IPS-NIHi7 (cell line): ENCODE measurements at regions not wholly inside any gene's neighbourhood (a gene's known extent, or its start where the extent isn't known, plus 50 kb on each side); places are given as distances from the start of the nearest gene placed in this dataset.

Experiments used
- DNase-seq: peaks from one replicate; pipeline ENCODE4 v3.0.0; 2012; ENCODE audit warnings: mixed read lengths; ENCODE audit errors: extremely low spot score

GRCh38 chr1:195568389-195568788 lies 1039.9 kb downstream of the KCNT2 start:
- no peak for DNase-seq

DNA sequence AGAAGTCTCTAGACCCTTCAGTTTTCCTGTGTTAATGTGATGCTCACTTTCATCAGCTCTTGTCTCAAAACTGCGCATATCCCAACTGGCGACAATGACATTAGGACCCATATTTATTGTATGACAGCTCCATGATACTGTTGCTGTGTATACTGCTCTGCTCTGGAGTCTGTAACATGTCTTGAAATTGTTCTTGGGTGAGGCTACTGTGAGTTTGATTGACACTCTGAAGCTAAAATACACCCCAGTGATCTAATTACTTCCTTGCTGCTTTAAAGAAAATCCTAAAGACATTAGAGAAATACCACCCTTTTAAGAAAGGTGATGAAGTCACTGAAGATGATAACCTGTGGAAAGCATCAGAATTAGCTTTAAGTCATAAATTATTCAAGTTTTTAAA lies 1046.2 kb downstream of the KCNT2 start:
- no peak for DNase-seq

GRCh38 chr1:195550071-195550862 lies 1058.0 kb downstream of the KCNT2 start:
- DNase-seq, result no peak

DNA sequence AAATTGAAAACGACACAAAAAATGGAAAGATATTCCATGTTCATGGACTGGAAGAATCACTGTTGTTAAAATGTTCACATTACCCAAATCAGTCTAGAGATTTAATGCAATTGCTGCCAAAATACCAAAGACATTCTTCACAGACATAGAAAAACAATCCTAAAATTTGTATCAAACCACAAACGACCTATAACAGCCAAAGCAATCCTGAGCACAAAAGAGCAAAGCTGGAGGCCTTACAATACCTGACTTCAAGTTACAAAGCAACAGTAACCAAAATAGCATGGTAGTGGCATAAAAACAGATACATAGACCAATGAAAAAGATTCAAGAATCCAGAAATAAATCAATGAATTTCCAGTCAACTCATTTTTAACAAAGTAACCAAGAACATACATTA lies 1077.3 kb downstream of the KCNT2 start:
- DNase-seq, result no peak

DNA sequence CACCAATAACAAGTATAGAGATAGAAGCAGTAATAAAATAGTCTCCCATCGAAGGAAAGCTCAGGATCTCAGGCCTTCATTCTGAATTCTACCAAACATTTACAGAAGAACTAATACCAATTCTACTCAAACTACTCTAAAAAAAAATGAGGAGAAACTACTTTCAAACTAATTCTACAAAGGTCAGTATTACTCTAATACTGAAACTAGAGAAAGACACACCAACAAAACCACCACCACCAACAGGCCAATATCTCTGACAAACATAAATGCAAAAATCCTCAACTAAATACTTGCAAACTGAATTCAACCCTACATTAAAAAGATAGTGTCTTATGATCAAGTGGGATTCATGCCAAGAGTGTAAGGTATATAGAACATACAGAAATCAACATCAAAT lies 1078.4 kb downstream of the KCNT2 start:
- no peak for DNase-seq

DNA sequence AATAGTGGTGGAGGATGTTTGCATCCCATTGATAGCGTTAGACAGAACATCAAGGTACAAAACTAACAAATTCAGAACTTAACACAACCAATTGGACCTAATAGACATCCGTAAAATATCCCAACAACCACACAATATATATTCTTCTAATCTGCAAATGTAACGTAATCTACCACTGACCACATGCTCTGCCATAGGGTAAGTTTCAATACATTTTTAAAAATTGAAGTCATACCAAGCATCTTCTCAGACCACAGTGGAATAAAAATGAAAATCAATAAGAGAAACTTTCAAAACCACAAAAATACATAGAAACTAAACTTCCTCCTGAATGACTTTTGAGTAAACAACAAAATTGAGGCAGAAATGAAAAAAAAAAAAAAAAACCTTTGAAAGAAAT lies 1087.5 kb downstream of the KCNT2 start:
- no peak for DNase-seq

DNA sequence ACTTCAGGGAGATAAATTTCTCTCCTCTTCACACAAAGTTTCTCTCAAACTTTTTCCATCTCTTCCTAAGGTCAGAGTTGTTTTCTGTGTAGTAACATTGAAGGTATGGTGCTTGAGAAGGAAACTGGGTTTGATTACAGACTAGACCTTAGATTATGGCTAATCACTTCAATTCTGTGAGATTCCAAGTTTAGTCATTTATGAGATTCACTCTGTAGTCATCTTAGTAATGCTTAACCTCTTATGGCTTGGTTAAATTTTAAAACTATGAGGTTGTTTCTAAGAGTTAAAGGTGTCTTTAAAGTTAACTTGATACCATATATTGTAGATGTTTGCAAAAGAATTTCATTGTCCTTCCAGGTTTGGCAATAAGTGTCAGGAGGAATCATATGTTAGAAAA lies 1092.2 kb downstream of the KCNT2 start:
- no peak for DNase-seq

DNA sequence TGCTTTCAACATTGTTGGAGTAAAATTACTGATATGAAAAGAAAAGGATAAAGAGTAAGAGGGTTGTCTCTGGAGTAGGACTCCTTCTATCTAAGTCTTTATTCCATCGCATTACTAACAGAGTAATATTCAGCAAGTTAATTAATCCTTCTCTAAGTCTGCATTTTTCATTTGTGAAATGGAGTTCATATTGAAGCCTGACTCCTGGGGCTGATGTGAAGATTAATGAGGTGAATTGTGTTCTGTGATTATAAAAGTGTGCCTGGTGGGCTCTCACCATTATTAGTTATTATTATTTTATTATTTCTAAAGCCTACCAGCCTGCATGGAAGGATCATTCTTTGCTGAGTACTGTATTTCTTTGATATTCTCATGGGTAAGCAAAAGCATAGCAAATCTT lies 1096.7 kb downstream of the KCNT2 start:
- no peak for DNase-seq

- DNase-seq, result no peak
These were observed 1107.1 kb downstream of the KCNT2 start for GRCh38 chr1:195501118-195501517.

DNA sequence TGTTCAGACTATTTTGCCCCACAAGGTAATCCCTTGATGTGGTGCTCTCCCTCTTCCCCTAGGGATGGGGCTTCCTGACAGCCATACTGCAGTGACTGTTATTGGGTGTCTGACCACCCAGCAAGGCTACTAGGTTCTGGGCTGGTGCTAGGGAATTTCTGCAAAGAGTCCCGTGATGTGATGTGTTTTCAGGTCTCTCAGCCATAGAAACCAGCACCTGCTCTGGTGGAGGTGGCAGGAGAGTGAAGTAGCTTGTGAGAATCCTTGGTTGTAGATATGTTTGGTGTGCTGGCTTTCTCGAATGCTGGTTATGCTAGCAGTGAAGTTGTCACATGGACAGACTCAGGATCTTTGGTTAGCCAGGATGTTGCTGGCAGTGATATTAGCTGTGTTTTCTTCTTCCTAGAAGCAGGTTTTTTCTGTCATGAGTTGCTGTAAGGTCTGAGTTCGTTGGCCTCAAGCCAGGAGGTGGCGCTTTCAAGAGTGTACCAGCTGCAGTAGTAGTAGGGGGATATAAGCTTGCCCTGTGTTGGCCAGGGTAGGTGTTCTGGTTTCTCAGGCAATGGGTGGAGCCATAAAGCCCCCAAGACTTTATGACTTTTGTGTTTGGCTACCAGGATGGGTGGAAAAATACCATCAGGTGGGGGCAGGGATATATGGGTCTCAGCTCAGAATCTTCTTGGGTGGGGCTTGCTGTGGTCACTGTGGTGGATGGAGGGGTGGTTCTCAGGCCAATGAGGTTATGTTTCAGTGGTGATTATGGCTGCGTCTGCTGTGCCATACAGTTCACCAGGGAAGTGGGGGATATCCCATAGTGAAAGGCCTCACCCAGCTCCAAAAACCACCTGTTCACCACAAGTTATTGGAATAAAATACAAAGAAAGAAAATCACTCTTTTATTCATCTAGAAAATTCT lies 1112.3 kb downstream of the KCNT2 start:
- peak; percentile 12 for DNase-seq

DNA sequence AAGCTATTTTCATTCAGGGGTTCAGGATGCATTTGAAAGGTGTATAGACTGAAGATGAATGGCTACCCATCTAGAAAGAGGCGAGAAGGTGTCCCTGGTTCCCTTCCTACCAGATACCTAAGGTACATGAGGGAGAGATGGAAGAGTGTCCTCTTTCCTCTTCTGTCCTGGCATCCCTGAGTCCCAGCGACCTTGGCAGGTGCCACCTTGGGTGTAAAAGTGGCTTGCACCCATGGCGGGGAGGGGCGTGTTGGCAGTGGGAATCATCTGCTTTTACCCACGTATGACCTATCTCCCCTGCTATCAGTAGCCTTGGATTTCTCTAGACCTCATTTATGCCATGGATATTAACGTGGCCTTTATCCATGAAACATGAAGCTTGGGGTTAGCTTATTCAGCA lies 1126.1 kb downstream of the KCNT2 start:
- no peak for DNase-seq

DNA sequence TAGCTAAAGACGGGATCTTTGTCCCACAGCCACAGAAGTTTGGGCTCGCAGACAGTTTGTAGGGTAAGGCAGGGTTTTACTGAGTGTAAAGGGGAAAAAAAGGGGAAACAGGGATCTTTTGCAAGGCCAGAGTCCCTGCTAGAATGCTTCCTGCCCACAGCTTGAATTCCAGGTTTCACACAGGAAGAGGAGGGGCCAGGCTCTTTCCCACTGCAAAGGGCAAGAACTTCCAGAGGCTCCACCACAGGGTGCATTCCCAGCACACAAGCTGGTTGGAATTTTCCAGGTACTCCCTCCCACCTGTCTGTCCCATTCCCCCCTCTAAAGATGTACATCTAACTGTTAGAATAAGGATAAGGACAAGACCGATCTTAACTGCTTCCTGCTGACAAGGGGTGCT lies 1126.9 kb downstream of the KCNT2 start:
- peak; percentile 7 for DNase-seq

DNA sequence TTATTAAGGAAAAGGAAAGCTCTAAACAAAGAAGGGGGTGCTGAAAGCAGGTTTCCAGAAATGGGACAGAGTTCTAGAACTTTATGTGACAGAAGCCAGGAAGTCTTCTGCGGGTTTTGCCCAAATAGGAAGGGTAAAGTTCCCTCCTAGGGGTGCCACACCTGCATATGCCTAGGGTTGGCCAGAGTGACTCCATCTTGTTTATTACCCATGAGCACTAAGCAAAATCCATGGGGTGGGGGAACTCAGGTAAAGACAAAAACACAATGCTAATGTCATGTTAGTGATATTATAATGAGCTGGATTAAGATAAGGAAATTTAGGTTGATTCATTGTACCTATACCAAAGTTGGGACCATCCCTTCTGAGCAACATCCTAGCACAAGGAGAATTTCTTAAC lies 1132.7 kb downstream of the KCNT2 start:
- DNase-seq, result no peak

DNA sequence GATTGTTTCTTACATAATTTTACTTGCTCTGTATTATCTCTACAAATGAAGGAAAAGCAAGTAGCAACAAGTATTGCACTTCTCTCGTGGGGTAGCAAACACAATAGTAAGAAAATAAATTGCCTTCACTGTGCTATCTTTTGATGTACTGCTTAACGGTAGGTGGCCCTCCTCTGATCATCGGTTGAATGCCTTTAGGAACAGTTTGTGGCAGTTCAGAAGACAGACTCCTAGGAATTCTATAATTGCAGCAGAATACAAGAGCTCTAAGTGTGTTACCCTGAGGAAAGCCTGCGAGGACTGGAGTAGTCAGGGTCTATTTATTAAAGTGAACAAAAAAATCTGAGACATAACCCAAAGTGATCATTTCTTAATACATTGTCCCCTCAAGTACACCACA lies 1135.9 kb downstream of the KCNT2 start:
- no peak for DNase-seq

DNA sequence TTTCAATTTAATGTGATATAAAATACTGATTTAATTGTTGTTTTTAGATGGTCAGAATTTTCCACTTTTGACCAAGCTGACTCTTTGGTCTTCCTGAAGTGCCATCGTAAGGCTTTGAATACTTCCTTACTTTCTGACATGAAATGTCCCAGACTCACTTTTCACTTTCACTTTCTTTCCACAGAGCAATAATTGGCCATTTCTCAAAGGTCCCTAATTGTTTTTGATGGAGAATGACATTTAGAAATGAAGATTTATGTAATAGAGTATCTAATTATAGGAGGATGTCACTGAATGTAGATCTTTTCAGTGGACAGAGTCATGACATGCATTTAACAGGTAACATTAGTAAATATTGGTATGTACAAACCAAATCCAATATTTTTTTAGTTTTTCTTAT lies 1141.6 kb downstream of the KCNT2 start:
- no peak for DNase-seq

- no peak for DNase-seq
These were observed 1145.6 kb downstream of the KCNT2 start for GRCh38 chr1:195462646-195463045.

- no peak for DNase-seq
These were observed 1146.1 kb downstream of the KCNT2 start for GRCh38 chr1:195462152-195462551.

DNA sequence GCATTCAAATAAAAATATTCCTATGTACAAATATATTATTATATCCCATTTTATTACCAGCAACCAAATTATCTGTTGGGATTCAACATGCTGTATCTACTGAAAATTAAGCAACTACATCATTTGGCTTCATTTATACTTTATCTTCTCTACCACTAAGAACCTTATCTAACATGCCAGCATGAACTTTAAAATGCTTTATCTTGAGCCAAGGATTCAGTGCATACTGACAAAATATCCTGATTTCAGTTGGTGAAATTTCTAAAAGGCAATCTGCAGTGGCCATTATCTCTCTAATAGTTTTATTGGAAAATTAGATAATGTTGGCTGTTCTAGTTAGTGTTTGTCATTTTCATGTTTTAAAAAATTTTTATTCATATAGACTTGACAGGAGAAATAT lies 1149.9 kb downstream of the KCNT2 start:
- no peak for DNase-seq

DNA sequence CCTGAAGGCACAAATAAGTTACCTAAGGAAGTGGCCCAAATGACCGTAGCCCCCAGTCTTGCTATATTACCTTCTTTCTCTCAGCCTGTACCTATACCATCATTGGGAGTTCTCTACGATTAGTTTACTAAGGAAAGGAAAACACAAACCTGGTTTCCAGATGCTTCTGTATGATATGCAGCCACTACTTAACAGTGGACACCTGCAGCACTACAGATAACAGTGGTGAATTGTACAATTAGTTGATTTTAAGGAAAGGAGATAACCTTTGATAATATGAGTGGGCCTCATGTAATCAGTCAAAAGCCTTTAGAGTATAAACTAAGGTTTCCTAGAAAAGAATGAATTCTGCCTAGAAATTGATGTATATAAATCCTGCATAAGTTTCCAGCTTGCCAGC lies 1157.4 kb downstream of the KCNT2 start:
- DNase-seq, result no peak

- no peak for DNase-seq
These were observed 1168.6 kb downstream of the KCNT2 start for GRCh38 chr1:195439661-195440060.

GRCh38 chr1:195434566-195435203 lies 1173.6 kb downstream of the KCNT2 start:
- DNase-seq, result no peak

GRCh38 chr1:195430826-195431225 lies 1177.4 kb downstream of the KCNT2 start:
- DNase-seq, result no peak

DNA sequence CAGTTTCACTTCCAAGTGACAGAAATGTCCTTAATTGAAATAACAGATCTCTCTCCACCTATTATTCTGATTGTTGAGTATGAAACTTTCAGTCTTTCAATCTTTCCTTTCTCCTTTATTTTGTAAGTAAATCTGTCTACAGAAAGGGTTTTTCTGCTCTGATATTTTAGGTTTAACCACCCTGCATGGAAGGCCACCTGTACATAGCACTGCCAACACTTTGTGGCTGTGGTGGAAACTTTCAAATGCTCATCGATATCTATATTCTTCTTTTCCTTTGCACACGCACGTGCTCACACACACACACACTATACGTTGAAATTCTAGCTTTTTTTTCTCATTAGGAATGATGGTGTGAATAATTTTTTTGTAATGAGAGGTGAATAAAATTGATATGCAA lies 1179.3 kb downstream of the KCNT2 start:
- no peak for DNase-seq
